ENCODE measurements at regions not wholly inside any gene's neighbourhood (a gene's known extent, or its start where the extent isn't known, plus 50 kb on each side); places are given as distances from the start of the nearest gene placed in this dataset.

DNA sequence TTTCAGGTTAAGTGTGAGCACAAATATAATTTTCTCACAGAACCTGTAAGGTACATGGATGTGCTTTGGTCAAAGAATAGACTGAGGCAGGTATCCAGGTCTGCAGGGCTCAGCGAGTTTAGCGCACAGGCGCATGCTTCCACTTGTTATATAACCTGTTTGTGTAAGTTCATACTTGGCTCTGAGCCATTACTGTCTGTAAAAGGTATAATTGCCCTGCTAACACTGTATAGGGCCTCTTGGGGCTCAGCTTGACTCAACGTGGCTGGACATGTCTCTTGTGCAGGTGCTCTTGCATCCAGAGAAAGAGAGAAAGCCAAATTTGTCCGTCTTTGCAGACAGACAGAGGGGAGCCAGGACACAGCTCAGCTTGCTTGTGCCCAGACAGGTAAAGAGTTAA, 759.6 kb downstream of the MTRR start:
- TF ChIP-seq, protein P1, sequence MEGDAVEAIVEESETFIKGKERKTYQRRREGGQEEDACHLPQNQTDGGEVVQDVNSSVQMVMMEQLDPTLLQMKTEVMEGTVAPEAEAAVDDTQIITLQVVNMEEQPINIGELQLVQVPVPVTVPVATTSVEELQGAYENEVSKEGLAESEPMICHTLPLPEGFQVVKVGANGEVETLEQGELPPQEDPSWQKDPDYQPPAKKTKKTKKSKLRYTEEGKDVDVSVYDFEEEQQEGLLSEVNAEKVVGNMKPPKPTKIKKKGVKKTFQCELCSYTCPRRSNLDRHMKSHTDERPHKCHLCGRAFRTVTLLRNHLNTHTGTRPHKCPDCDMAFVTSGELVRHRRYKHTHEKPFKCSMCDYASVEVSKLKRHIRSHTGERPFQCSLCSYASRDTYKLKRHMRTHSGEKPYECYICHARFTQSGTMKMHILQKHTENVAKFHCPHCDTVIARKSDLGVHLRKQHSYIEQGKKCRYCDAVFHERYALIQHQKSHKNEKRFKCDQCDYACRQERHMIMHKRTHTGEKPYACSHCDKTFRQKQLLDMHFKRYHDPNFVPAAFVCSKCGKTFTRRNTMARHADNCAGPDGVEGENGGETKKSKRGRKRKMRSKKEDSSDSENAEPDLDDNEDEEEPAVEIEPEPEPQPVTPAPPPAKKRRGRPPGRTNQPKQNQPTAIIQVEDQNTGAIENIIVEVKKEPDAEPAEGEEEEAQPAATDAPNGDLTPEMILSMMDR (IDR thresholded peaks at IDR 0.05), result no peak
- no peak for TF ChIP-seq POLR2A (IDR thresholded peaks at IDR 0.05)

Data from heart left ventricle (tissue), 13 donors.